Naive thymus-derived CD4-positive, alpha-beta T cell (primary cell): ENCODE measurements at regions not wholly inside any gene's neighbourhood (a gene's known extent, or its start where the extent isn't known, plus 50 kb on each side); places are given as distances from the start of the nearest gene placed in this dataset.
A peak's percentile ranks its signal among the peaks of the same experiment; 100 is the strongest.

Experiments used
- ATAC-seq: fragments of 150-1000 bp; cut with Tn5 transposase; 2 replicates; pipeline ENCODE4 v1.10.0; 2021; ENCODE audit warnings: mild to moderate bottlenecking, moderate library complexity
- CTCF ChIA-PET: fragments of 350-600 bp; sonication (Branson Sonifier 250); formaldehyde crosslinking; loops from one replicate; lab custom pipeline; 2021; ENCODE audit warnings: antibody characterized with exemption; lab: Charles Lee
- POLR2A ChIA-PET: fragments of 350-600 bp; sonication (Branson Sonifier 250); formaldehyde crosslinking; loops from one replicate; lab custom pipeline; 2021; ENCODE audit warnings: antibody characterized with exemption, inconsistent platforms; lab: Charles Lee
- DNase-seq, 9 donors: peaks; one replicate each; pipeline versions ENCODE4 v3.0.0 to v3.0.0-alpha.2; 2020 to 2022; ENCODE audit warnings: mixed read lengths in 1 of 9
- H3K27ac ChIP-seq: one replicate; pipeline ENCODE4 v1.7.0; 2013; ENCODE audit warnings: mild to moderate bottlenecking, low read depth, low read length, moderate library complexity
- H3K27me3 ChIP-seq, 2 donors: one replicate each; pipeline ENCODE4 v1.7.0; 2013; ENCODE audit warnings: low read length in 2 of 2, mild to moderate bottlenecking in 2 of 2, moderate library complexity in 2 of 2; ENCODE audit not compliant: control insufficient read depth in 2 of 2, insufficient read depth in 2 of 2
- H3K36me3 ChIP-seq, 3 experiments: 1 replicate in 2 of 3; 2 replicates in 1 of 3; pipeline ENCODE4 v1.7.0; 2013; ENCODE audit warnings: low read length in 3 of 3, mild to moderate bottlenecking in 3 of 3, moderate library complexity in 1 of 3; ENCODE audit not compliant: insufficient read depth in 3 of 3, control insufficient read depth in 2 of 3
- H3K4me1 ChIP-seq, 2 donors: one replicate each; pipeline ENCODE4 v1.7.0; 2013; ENCODE audit warnings: low read length in 2 of 2, mild to moderate bottlenecking in 2 of 2, moderate library complexity in 1 of 2; ENCODE audit not compliant: control insufficient read depth in 2 of 2, insufficient read depth in 2 of 2
- H3K4me3 ChIP-seq: 2 replicates; pipeline ENCODE4 v1.7.0; 2013; ENCODE audit warnings: mild to moderate bottlenecking, low read length
- H3K9me3 ChIP-seq, 3 experiments: 1 replicate in 2 of 3; 2 replicates in 1 of 3; pipeline ENCODE4 v1.7.0; 2013; ENCODE audit warnings: low read length in 3 of 3; ENCODE audit not compliant: control insufficient read depth in 2 of 3
- H3K27ac Mint-ChIP-seq, 9 donors: one replicate each; pipeline ENCODE4 v1.8.0; 2020 to 2022; ENCODE audit warnings: mixed read lengths in 9 of 9, mild to moderate bottlenecking in 8 of 9, moderate library complexity in 5 of 9, inconsistent platforms in 2 of 9
- H3K27me3 Mint-ChIP-seq, 5 donors: one replicate each; pipeline ENCODE4 v1.8.0; 2021 to 2022; ENCODE audit warnings: mixed read lengths in 5 of 5, mild to moderate bottlenecking in 1 of 5
- H3K36me3 Mint-ChIP-seq, 5 donors: one replicate each; pipeline ENCODE4 v1.8.0; 2020 to 2022; ENCODE audit warnings: mixed read lengths in 5 of 5, mild to moderate bottlenecking in 3 of 5, inconsistent platforms in 1 of 5
- H3K4me1 Mint-ChIP-seq, 7 donors: one replicate each; pipeline ENCODE4 v1.8.0; 2020 to 2022; ENCODE audit warnings: mixed read lengths in 7 of 7, mild to moderate bottlenecking in 3 of 7, inconsistent platforms in 1 of 7
- H3K4me3 Mint-ChIP-seq, 10 donors: one replicate each; pipeline ENCODE4 v1.8.0; 2020 to 2022; ENCODE audit warnings: mild to moderate bottlenecking in 10 of 10, mixed read lengths in 10 of 10, moderate library complexity in 6 of 10, inconsistent platforms in 2 of 10
- H3K9me3 Mint-ChIP-seq, 11 donors: one replicate each; pipeline ENCODE4 v1.8.0; 2020 to 2022; ENCODE audit warnings: mixed read lengths in 11 of 11, mild to moderate bottlenecking in 4 of 11, inconsistent platforms in 1 of 11, moderate library complexity in 1 of 11
- intact Hi-C, 2 donors: fragments of 100-400 bp; cut with micrococcal nuclease; formaldehyde crosslinking; loops; one replicate each; pipeline ENCODE4 v1.15.1; 2023

GRCh38 chr2:172348555-172349288 lies 78.7 kb upstream of the ITGA6 start:
- DNase-seq = no peak
- ChIA-PET POLR2A (no interaction called here), CTCF (no interaction called here)
- peaks cover 0 to 13% (median 1%) of the 10 kb centered on the region in 5 donors for H3K36me3 Mint-ChIP-seq
- no peak overlapping the region for H3K4me3 ChIP-seq
- intact Hi-C loops = no loop called here
- no peaks in the 10 kb centered on the region for H3K27me3 ChIP-seq
- H3K4me3 Mint-ChIP-seq = no peak overlapping the region
- ATAC-seq = no peak
- peaks cover 0 to 14% (median 0%) of the 10 kb centered on the region in 5 donors for H3K27me3 Mint-ChIP-seq
- no peak overlapping the region for H3K27ac ChIP-seq
- H3K4me1 ChIP-seq = no peaks in the 10 kb centered on the region
- no peaks in the 10 kb centered on the region for H3K36me3 ChIP-seq
- no peak overlapping the region for H3K27ac Mint-ChIP-seq
- peaks cover 0 to 7% (median 0%) of the 10 kb centered on the region in 3 experiments for H3K9me3 ChIP-seq
- H3K4me1 Mint-ChIP-seq = peaks cover 0 to 5% (median 3%) of the 10 kb centered on the region in 7 donors
- H3K9me3 Mint-ChIP-seq = peaks cover 0 to 40% (median 4%) of the 10 kb centered on the region in 11 donors

- Mint-ChIP-seq H3K9me3 (peaks cover 0 to 22% (median 3%) of the 10 kb centered on the region in 11 donors), H3K27ac (no peak overlapping the region), H3K4me3 (no peak overlapping the region), H3K4me1 (no peaks in the 10 kb centered on the region), H3K27me3 (peaks cover 0 to 14% (median 0%) of the 10 kb centered on the region in 5 donors), H3K36me3 (peaks cover 0 to 12% (median 0%) of the 10 kb centered on the region in 5 donors)
- ATAC-seq (no peak), DNase-seq (no peak)
- Histone ChIP-seq H3K27me3 (no peaks in the 10 kb centered on the region), H3K4me3 (no peak overlapping the region), H3K36me3 (no peaks in the 10 kb centered on the region), H3K4me1 (no peaks in the 10 kb centered on the region), H3K9me3 (no peaks in the 10 kb centered on the region), H3K27ac (no peak overlapping the region)
- POLR2A ChIA-PET = no interaction called here
- intact Hi-C loops = no loop called here
- CTCF ChIA-PET = interaction anchor here (0.5 kb wide), 1 partner anchor 346 kb away, joined by 4 read pairs; no protein-coding TSS in a partner anchor
These were observed 76.4 kb upstream of the ITGA6 start for GRCh38 chr2:172350839-172351479.

DNA sequence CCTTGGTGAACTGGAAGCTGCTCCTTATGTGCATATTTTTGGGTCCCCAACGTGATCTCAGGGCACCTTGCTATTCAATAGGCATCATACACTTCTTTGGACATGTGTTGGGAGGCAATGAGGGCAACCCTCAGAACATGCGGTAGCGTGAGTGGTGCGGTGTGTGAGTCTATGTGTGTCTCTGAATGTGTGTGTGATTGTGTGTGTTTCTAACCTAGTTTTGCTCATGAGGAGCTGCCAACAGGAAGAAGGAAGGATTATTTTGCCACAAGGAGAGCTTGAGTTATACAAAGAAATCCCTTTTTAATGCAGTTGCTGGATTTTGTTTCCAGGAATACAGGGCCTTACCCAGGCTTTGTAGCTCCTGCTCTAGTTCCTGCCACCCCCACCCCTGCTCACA lies 75.8 kb upstream of the ITGA6 start:
- Mint-ChIP-seq H3K27ac (peak overlapping the region in 1 of 9 donors; percentile 32), H3K4me1 (peaks cover 0 to 1% (median 0%) of the 10 kb centered on the region in 7 donors), H3K9me3 (peaks cover 0 to 17% (median 3%) of the 10 kb centered on the region in 11 donors), H3K4me3 (no peak overlapping the region), H3K27me3 (peaks cover 0 to 14% (median 0%) of the 10 kb centered on the region in 5 donors), H3K36me3 (peaks cover 0 to 12% (median 0%) of the 10 kb centered on the region in 5 donors)
- H3K9me3 ChIP-seq = no peaks in the 10 kb centered on the region
- no peak for ATAC-seq
- H3K4me1 ChIP-seq = no peaks in the 10 kb centered on the region
- no peaks in the 10 kb centered on the region for H3K27me3 ChIP-seq
- no peaks in the 10 kb centered on the region for H3K36me3 ChIP-seq
- intact Hi-C loops = no loop called here
- no peak overlapping the region for H3K4me3 ChIP-seq
- ChIA-PET POLR2A (no interaction called here), CTCF (interaction anchor here (0.5 kb wide), 1 partner anchor 347 kb away, joined by 4 read pairs; no protein-coding TSS in a partner anchor)
- no peak overlapping the region for H3K27ac ChIP-seq
- no peak for DNase-seq

DNA sequence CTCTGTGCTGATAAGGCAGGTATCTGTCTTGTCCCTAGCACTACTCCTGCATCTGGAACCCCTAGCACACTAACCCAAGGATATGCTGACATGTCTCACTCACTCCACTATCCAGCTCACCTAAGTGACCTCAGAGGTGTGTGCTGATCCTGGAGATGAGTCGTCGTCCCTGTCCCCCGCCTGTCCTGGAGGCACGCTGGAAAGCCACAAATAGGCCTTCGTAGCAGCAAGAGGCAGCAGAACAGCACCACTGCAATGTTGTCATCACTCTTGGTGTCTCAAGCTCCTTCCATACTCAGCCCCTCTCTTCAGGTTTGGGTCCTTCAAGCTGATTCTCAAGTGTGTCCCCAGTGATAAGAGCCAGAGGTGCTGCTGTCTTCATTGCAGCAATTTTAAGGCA lies 73.0 kb upstream of the ITGA6 start:
- Mint-ChIP-seq H3K36me3 (no peaks in the 10 kb centered on the region), H3K4me1 (peaks cover 2 to 15% (median 14%) of the 10 kb centered on the region in 7 donors), H3K9me3 (peaks cover 0 to 4% (median 0%) of the 10 kb centered on the region in 11 donors), H3K4me3 (no peak overlapping the region), H3K27ac (no peak overlapping the region), H3K27me3 (peaks cover 0 to 5% (median 0%) of the 10 kb centered on the region in 5 donors)
- Histone ChIP-seq H3K4me3 (no peak overlapping the region), H3K9me3 (no peaks in the 10 kb centered on the region), H3K27me3 (no peaks in the 10 kb centered on the region), H3K36me3 (no peaks in the 10 kb centered on the region), H3K27ac (no peak overlapping the region), H3K4me1 (no peaks in the 10 kb centered on the region)
- ChIA-PET POLR2A (no interaction called here), CTCF (interaction anchor here (0.7 kb wide), 1 partner anchor 90 kb away, joined by 3 read pairs; no protein-coding TSS in a partner anchor)
- intact Hi-C loops = no loop called here
- ATAC-seq (no peak), DNase-seq (no peak)

DNA sequence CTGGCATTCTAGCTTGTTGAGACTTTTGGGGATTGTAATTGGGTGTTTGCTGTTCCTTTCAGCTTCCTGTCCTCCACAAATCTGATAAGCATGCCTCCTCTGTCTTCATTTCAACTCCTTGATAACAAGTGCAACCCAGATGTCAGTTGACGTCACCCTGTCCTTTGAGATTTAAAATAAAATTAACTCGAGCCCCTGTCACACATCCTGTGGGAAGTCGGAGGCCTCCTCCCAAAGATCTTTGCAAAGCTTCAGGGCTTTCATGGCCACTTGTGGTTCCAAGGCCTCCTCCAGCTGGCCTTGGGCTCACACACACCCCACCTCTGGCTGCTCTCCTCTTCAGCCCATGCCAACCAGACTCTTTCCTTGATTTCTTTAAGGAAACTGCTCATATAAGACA lies 69.9 kb upstream of the ITGA6 start:
- Mint-ChIP-seq H3K4me1 (peaks cover 2 to 15% (median 14%) of the 10 kb centered on the region in 7 donors), H3K36me3 (no peaks in the 10 kb centered on the region), H3K27ac (peak overlapping the region in 4 of 9 donors; percentile 12 to 42 (median 25)), H3K9me3 (peaks cover 0 to 4% (median 0%) of the 10 kb centered on the region in 11 donors), H3K27me3 (peaks cover 0 to 5% (median 0%) of the 10 kb centered on the region in 5 donors), H3K4me3 (peak overlapping the region in 1 of 10 donors; percentile 30)
- H3K4me1 ChIP-seq = no peaks in the 10 kb centered on the region
- intact Hi-C loops = no loop called here
- ChIA-PET POLR2A (no interaction called here), CTCF (interaction anchor here (0.6 to 1.6 kb wide), 2 partner anchors 15 to 152 kb away, joined by 3 to 4 read pairs; no protein-coding TSS in a partner anchor)
- no peak overlapping the region for H3K27ac ChIP-seq
- no peaks in the 10 kb centered on the region for H3K9me3 ChIP-seq
- H3K27me3 ChIP-seq = no peaks in the 10 kb centered on the region
- ATAC-seq (no peak), DNase-seq (peak in 2 of 9 donors; percentile 2 to 3)
- no peak overlapping the region for H3K4me3 ChIP-seq
- H3K36me3 ChIP-seq = no peaks in the 10 kb centered on the region

DNA sequence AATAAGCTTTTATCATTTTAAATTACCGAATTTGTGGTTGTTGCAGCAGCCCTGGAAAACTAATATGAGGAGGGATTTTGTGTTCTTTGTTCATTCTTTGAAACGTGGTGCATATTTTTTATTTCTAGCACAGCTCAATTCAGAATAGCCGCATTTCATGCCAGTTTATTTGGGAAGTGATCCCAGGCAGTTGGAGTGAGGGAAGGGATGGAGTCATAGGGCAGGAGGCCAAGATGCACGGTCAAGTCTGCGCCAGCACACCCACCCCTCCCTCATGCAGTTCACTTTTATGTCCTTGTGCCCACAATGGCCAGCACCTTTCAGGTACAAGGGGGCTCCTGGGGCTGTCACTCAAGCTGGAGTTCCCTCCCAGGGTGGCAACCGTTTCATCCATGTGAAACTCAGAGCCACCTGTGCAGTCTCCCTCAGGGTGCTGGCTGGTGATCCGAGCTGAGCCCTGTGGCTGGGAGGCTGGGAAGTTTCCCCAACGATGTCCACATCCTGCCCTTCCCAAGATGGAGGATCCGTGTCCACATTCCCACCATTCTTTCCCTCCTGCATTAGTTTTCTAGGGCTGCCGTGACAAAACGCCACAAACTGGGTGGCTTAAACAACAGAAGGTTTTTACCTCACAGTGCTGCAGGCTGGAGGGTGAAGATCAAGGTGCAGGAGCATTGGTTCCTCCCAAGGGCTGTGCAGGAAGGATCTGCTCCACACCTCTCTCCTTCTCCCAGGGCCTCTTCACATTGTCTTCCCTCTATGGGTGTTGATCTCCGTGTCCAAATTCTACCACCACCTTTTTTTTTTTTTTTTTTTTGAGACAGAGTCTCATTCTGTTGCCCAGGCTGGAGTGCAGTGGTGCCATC lies 68.5 kb upstream of the ITGA6 start:
- no peaks in the 10 kb centered on the region for H3K36me3 Mint-ChIP-seq
- H3K4me1 Mint-ChIP-seq = peaks cover 2 to 15% (median 14%) of the 10 kb centered on the region in 7 donors

More for the DNA sequence above, 68.5 kb upstream of the ITGA6 start:
- CTCF ChIA-PET = no interaction called here
- H3K27me3 Mint-ChIP-seq = peaks cover 0 to 2% (median 0%) of the 10 kb centered on the region in 5 donors
- no peaks in the 10 kb centered on the region for H3K36me3 ChIP-seq
- ATAC-seq (no peak), DNase-seq (no peak)
- peaks cover 0 to 4% (median 0%) of the 10 kb centered on the region in 11 donors for H3K9me3 Mint-ChIP-seq
- no peaks in the 10 kb centered on the region for H3K27me3 ChIP-seq
- H3K4me3 ChIP-seq = no peak overlapping the region
- no peak overlapping the region for H3K27ac ChIP-seq
- no peaks in the 10 kb centered on the region for H3K9me3 ChIP-seq
- peak overlapping the region in 1 of 9 donors; percentile 51 for H3K27ac Mint-ChIP-seq
- POLR2A ChIA-PET = no interaction called here
- H3K4me1 ChIP-seq = no peaks in the 10 kb centered on the region
- intact Hi-C loops = no loop called here
- H3K4me3 Mint-ChIP-seq = no peak overlapping the region
